HL-60 (cell line): ENCODE measurements at regions not wholly inside any gene's neighbourhood (a gene's known extent, or its start where the extent isn't known, plus 50 kb on each side); places are given as distances from the start of the nearest gene placed in this dataset.

Experiments used
- CTCF ChIP-seq: IDR thresholded peaks from one replicate; pipeline ENCODE4 v1.5.1; 2011; ENCODE audit warnings: low read length, control low read depth, inconsistent platforms; ENCODE audit not compliant: insufficient read depth
- GABPA ChIP-seq: IDR thresholded peaks from 2 replicates; pipeline ENCODE4 v1.6.1; 2012; ENCODE audit warnings: low read depth
- POLR2AphosphoS5 ChIP-seq: IDR thresholded peaks from 2 replicates; pipeline ENCODE4 v1.6.1; 2012; ENCODE audit warnings: low read depth
- REST ChIP-seq: IDR thresholded peaks from 2 replicates; pipeline ENCODE4 v1.6.1; 2012; ENCODE audit warnings: low read depth; ENCODE audit not compliant: insufficient replicate concordance
- SPI1 ChIP-seq: IDR thresholded peaks from 2 replicates; pipeline ENCODE4 v1.6.1; 2012; ENCODE audit warnings: low read depth, mild to moderate bottlenecking, borderline replicate concordance

GRCh38 chr21:32056791-32057190 is 184.0 kb downstream of the HUNK start:
- TF ChIP-seq CTCF (no peak), REST (no peak), POLR2AphosphoS5 (no peak), GABPA (no peak), SPI1 (no peak)
